ENCODE measurements at regions not wholly inside any gene's neighbourhood (a gene's known extent, or its start where the extent isn't known, plus 50 kb on each side); places are given as distances from the start of the nearest gene placed in this dataset.

DNA sequence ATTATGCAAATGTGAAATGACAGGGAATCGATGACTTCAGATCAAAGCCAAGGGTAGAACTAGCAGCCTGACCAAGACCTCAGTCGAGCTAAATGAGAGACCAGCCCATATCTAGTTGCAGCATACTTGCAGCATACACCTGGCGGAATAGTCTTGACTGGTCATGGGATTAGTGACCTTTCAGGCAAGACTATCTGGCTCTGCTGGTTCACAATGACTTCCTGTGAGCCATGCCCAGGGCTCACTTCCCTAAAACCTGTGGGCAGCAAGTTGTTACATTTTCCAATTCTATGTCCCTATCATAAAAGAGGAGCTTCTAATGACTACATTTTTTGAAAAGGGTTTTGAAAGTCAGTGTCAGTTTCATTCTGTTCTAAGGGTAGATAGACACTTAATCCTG is 1624.9 kb upstream of the CELF4 start:
- Histone ChIP-seq H3K4me3 (ENCODE audit: low read depth in 1 of 3, low read length in 3 of 3) (no peak overlapping the region), H3K27ac (ENCODE audit: low read depth in 1 of 2, low read length in 2 of 2) (no peak overlapping the region), H3K27me3 (ENCODE audit: control insufficient read depth in 4 of 4, insufficient read depth in 4 of 4, low read length in 3 of 4) (no peaks in the 10 kb centered on the region), H3K4me1 (ENCODE audit: control insufficient read depth in 4 of 4, insufficient read depth in 4 of 4, low read length in 3 of 4) (no peaks in the 10 kb centered on the region), H3K9ac (ENCODE audit: low read depth in 1 of 2, low read length in 2 of 2) (no peak overlapping the region), H3K9me3 (ENCODE audit: control insufficient read depth in 4 of 4, low read length in 3 of 4) (no peaks in the 10 kb centered on the region), H3K36me3 (ENCODE audit: control insufficient read depth in 4 of 4, insufficient read depth in 3 of 4, low read depth in 1 of 4, low read length in 3 of 4) (no peaks in the 10 kb centered on the region)
- no peak for TF ChIP-seq HNF4A (conservative IDR thresholded peaks at IDR 0.05)
- no peak for TF ChIP-seq HNF4G (IDR thresholded peaks at IDR 0.05)
- TF ChIP-seq, protein P1, sequence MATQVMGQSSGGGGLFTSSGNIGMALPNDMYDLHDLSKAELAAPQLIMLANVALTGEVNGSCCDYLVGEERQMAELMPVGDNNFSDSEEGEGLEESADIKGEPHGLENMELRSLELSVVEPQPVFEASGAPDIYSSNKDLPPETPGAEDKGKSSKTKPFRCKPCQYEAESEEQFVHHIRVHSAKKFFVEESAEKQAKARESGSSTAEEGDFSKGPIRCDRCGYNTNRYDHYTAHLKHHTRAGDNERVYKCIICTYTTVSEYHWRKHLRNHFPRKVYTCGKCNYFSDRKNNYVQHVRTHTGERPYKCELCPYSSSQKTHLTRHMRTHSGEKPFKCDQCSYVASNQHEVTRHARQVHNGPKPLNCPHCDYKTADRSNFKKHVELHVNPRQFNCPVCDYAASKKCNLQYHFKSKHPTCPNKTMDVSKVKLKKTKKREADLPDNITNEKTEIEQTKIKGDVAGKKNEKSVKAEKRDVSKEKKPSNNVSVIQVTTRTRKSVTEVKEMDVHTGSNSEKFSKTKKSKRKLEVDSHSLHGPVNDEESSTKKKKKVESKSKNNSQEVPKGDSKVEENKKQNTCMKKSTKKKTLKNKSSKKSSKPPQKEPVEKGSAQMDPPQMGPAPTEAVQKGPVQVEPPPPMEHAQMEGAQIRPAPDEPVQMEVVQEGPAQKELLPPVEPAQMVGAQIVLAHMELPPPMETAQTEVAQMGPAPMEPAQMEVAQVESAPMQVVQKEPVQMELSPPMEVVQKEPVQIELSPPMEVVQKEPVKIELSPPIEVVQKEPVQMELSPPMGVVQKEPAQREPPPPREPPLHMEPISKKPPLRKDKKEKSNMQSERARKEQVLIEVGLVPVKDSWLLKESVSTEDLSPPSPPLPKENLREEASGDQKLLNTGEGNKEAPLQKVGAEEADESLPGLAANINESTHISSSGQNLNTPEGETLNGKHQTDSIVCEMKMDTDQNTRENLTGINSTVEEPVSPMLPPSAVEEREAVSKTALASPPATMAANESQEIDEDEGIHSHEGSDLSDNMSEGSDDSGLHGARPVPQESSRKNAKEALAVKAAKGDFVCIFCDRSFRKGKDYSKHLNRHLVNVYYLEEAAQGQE (IDR thresholded peaks at IDR 0.05) = no peak
- TF ChIP-seq SP1 (IDR thresholded peaks at IDR 0.05) = no peak
- no peak for TF ChIP-seq NR2F2 (IDR thresholded peaks at IDR 0.05)
- TF ChIP-seq TAF1 (conservative IDR thresholded peaks at IDR 0.05) = no peak
- whole genome bisulfite sequencing = 63% methylated on average over 3 of the region's 3 CpGs
- DNase-seq (ENCODE audit: low spot score) = no peak

DNA sequence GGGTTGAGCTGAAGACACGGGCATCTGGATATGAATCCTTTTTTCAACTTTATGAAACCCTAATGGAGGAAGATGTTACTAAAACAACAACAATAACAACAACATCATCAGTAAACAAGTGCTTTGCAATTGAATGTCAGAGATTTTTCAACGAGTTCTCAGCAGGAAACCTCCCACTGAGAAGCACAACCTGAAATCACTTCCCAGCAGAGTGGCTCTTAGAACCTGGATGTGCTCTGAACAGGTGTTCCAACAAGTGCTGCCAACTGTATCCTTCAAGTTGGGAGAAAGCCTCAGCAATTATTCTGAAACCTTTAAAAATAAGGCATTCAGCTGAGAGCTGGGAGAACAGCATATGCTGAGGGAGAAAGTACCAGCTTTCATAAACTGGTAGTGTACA is 1622.7 kb upstream of the CELF4 start:
- H3K27me3 ChIP-seq (ENCODE audit: control insufficient read depth in 4 of 4, insufficient read depth in 4 of 4, low read length in 3 of 4) = no peaks in the 10 kb centered on the region
- WGBS = 55% methylated on average over 2 of the region's 2 CpGs
- H3K9me3 ChIP-seq (ENCODE audit: control insufficient read depth in 4 of 4, low read length in 3 of 4) = no peaks in the 10 kb centered on the region
- DNase-seq (ENCODE audit: low spot score) = no peak
- H3K36me3 ChIP-seq (ENCODE audit: control insufficient read depth in 4 of 4, insufficient read depth in 3 of 4, low read depth in 1 of 4, low read length in 3 of 4) = no peaks in the 10 kb centered on the region
- no peaks in the 10 kb centered on the region for H3K4me1 ChIP-seq (ENCODE audit: control insufficient read depth in 4 of 4, insufficient read depth in 4 of 4, low read length in 3 of 4)
- TF ChIP-seq NR2F2 (IDR thresholded peaks at IDR 0.05) (no peak), RAD21 (IDR thresholded peaks at IDR 0.05) (no peak), SP1 (IDR thresholded peaks at IDR 0.05) (no peak), TAF1 (conservative IDR thresholded peaks at IDR 0.05) (no peak), JUND (IDR thresholded peaks at IDR 0.05) (no peak), HNF4G (IDR thresholded peaks at IDR 0.05) (no peak), FOXA2 (IDR thresholded peaks at IDR 0.05) (no peak), GABPA (IDR thresholded peaks at IDR 0.05 in 1 of 2, conservative IDR thresholded peaks at IDR 0.05 in 1 of 2) (no peak)
- TF ChIP-seq, protein P2, sequence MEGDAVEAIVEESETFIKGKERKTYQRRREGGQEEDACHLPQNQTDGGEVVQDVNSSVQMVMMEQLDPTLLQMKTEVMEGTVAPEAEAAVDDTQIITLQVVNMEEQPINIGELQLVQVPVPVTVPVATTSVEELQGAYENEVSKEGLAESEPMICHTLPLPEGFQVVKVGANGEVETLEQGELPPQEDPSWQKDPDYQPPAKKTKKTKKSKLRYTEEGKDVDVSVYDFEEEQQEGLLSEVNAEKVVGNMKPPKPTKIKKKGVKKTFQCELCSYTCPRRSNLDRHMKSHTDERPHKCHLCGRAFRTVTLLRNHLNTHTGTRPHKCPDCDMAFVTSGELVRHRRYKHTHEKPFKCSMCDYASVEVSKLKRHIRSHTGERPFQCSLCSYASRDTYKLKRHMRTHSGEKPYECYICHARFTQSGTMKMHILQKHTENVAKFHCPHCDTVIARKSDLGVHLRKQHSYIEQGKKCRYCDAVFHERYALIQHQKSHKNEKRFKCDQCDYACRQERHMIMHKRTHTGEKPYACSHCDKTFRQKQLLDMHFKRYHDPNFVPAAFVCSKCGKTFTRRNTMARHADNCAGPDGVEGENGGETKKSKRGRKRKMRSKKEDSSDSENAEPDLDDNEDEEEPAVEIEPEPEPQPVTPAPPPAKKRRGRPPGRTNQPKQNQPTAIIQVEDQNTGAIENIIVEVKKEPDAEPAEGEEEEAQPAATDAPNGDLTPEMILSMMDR (IDR thresholded peaks at IDR 0.05; ENCODE audit: low read depth, low read length, missing input control) = no peak
- TF ChIP-seq, protein P1 (IDR thresholded peaks at IDR 0.05) = no peak
- no peak overlapping the region for H3K4me3 ChIP-seq (ENCODE audit: low read depth in 1 of 3, low read length in 3 of 3)
- H3K9ac ChIP-seq (ENCODE audit: low read depth in 1 of 2, low read length in 2 of 2) = no peak overlapping the region
- H3K27ac ChIP-seq (ENCODE audit: low read depth in 1 of 2, low read length in 2 of 2) = no peak overlapping the region

Measured in liver (tissue), 8 donors.